Astrocyte (in vitro differentiated cells and primary cell): ENCODE measurements at regions not wholly inside any gene's neighbourhood (a gene's known extent, or its start where the extent isn't known, plus 50 kb on each side); places are given as distances from the start of the nearest gene placed in this dataset.

Source experiments
- DNase-seq: peaks from one replicate; pipeline ENCODE4 v3.0.0-alpha.2; 2010; ENCODE audit warnings: low read depth
- FAIRE-seq: peaks from 2 replicates; lab custom pipeline; 2011; peaks lifted over from hg19 to GRCh38; lab: Jason Lieb, UNC
- H2AFZ ChIP-seq: 2 replicates; pipeline ENCODE4 v1.6.0; 2012; ENCODE audit warnings: low read depth, low read length, inconsistent platforms
- H3K27ac ChIP-seq: 2 replicates; pipeline ENCODE4 v1.5.1; 2011; ENCODE audit warnings: low read depth, low read length, inconsistent platforms
- H3K27me3 ChIP-seq: 2 replicates; pipeline ENCODE4 v1.6.0; 2011; ENCODE audit warnings: low read length, inconsistent platforms; ENCODE audit not compliant: insufficient read depth
- H3K36me3 ChIP-seq: 2 replicates; pipeline ENCODE4 v1.5.1; 2011; ENCODE audit warnings: low read length, inconsistent platforms; ENCODE audit not compliant: insufficient read depth
- H3K4me1 ChIP-seq: 2 replicates; pipeline ENCODE4 v1.5.1; 2011; ENCODE audit warnings: low read length, inconsistent platforms; ENCODE audit not compliant: insufficient read depth
- H3K4me2 ChIP-seq: 2 replicates; pipeline ENCODE4 v1.6.0; 2012; ENCODE audit warnings: low read length, inconsistent platforms
- H3K4me3 ChIP-seq: 2 replicates; pipeline ENCODE4 v1.5.1; 2011; ENCODE audit warnings: low read depth, mild to moderate bottlenecking, low read length, inconsistent platforms; ENCODE audit not compliant: insufficient read depth
- H3K79me2 ChIP-seq: 2 replicates; pipeline ENCODE4 v1.6.0; 2012; ENCODE audit warnings: mild to moderate bottlenecking, low read length, inconsistent platforms; ENCODE audit not compliant: insufficient read depth
- H3K9ac ChIP-seq: 2 replicates; pipeline ENCODE4 v1.6.0; 2012; ENCODE audit warnings: mild to moderate bottlenecking, low read length, inconsistent platforms
- H3K9me3 ChIP-seq: 2 replicates; pipeline ENCODE4 v1.5.1; 2012; ENCODE audit warnings: low read depth, mild to moderate bottlenecking, low read length, inconsistent platforms; ENCODE audit not compliant: insufficient read depth
- H4K20me1 ChIP-seq: 2 replicates; pipeline ENCODE4 v1.6.0; 2012; ENCODE audit warnings: low read length, inconsistent platforms; ENCODE audit not compliant: insufficient read depth
- H3K27ac Mint-ChIP-seq: one replicate; pipeline ENCODE4 v1.8.0; 2021; ENCODE audit warnings: mild to moderate bottlenecking, mixed read lengths; ENCODE audit not compliant: unreplicated experiment
- H3K27me3 Mint-ChIP-seq: one replicate; pipeline ENCODE4 v1.8.0; 2021; ENCODE audit warnings: low read depth, mixed read lengths; ENCODE audit not compliant: unreplicated experiment
- H3K36me3 Mint-ChIP-seq: one replicate; pipeline ENCODE4 v1.8.0; 2021; ENCODE audit warnings: low read depth, mixed read lengths; ENCODE audit not compliant: unreplicated experiment
- H3K4me1 Mint-ChIP-seq: one replicate; pipeline ENCODE4 v1.8.0; 2021; ENCODE audit warnings: low read depth, mixed read lengths; ENCODE audit not compliant: unreplicated experiment
- H3K4me3 Mint-ChIP-seq: one replicate; pipeline ENCODE4 v1.8.0; 2021; ENCODE audit warnings: mild to moderate bottlenecking, moderate library complexity, mixed read lengths; ENCODE audit not compliant: unreplicated experiment
- H3K9me3 Mint-ChIP-seq: one replicate; pipeline ENCODE4 v1.8.0; 2021; ENCODE audit warnings: mild to moderate bottlenecking, mixed read lengths; ENCODE audit not compliant: unreplicated experiment
- CTCF ChIP-seq: IDR thresholded peaks from 2 replicates; pipeline ENCODE4 v1.5.1; 2011; ENCODE audit warnings: low read depth, mild to moderate bottlenecking, inconsistent platforms, low read length, moderate library complexity; ENCODE audit not compliant: insufficient read depth
- EZH2 ChIP-seq: IDR thresholded peaks from 2 replicates; pipeline ENCODE4 v1.6.1; 2012; ENCODE audit warnings: mild to moderate bottlenecking, low read length, inconsistent platforms; ENCODE audit not compliant: insufficient read depth

- H2AFZ ChIP-seq, result no peak overlapping the region
- H3K36me3 ChIP-seq, result no peaks in the 10 kb centered on the region
- no peaks in the 10 kb centered on the region for H3K79me2 ChIP-seq
- H3K4me1 Mint-ChIP-seq, result no peaks in the 10 kb centered on the region
- DNase-seq (no peak), FAIRE-seq (no peak)
- no peak overlapping the region for H3K4me3 Mint-ChIP-seq
- TF ChIP-seq EZH2, result no peak
- TF ChIP-seq CTCF, result no peak
- H3K27ac ChIP-seq, result no peak overlapping the region
- H3K36me3 Mint-ChIP-seq, result no peaks in the 10 kb centered on the region
- peaks cover 14% of the 10 kb centered on the region for H3K27me3 Mint-ChIP-seq
- H3K4me1 ChIP-seq, result peaks cover 2% of the 10 kb centered on the region
- H4K20me1 ChIP-seq, result no peaks in the 10 kb centered on the region
- no peaks in the 10 kb centered on the region for H3K27me3 ChIP-seq
- no peak overlapping the region for H3K27ac Mint-ChIP-seq
- H3K9me3 ChIP-seq, result peaks cover 6% of the 10 kb centered on the region
- H3K4me3 ChIP-seq, result no peak overlapping the region
- peaks cover 2% of the 10 kb centered on the region for H3K9me3 Mint-ChIP-seq
- no peak overlapping the region for H3K9ac ChIP-seq
- no peak overlapping the region for H3K4me2 ChIP-seq
Measured at GRCh38 chr2:239463541-239464165, 62.8 kb upstream of the HDAC4 start.

- Histone ChIP-seq H3K36me3 (no peaks in the 10 kb centered on the region), H2AFZ (no peak overlapping the region), H3K9ac (no peak overlapping the region), H3K4me3 (no peak overlapping the region), H3K27me3 (no peaks in the 10 kb centered on the region), H4K20me1 (no peaks in the 10 kb centered on the region), H3K4me2 (no peak overlapping the region), H3K27ac (no peak overlapping the region), H3K9me3 (peaks cover 6% of the 10 kb centered on the region), H3K79me2 (no peaks in the 10 kb centered on the region), H3K4me1 (peaks cover 2% of the 10 kb centered on the region)
- TF ChIP-seq CTCF (no peak), EZH2 (no peak)
- Mint-ChIP-seq H3K4me1 (no peaks in the 10 kb centered on the region), H3K27ac (no peak overlapping the region), H3K27me3 (peaks cover 18% of the 10 kb centered on the region), H3K36me3 (no peaks in the 10 kb centered on the region), H3K9me3 (peaks cover 2% of the 10 kb centered on the region), H3K4me3 (no peak overlapping the region)
- FAIRE-seq (no peak), DNase-seq (no peak)
Measured at GRCh38 chr2:239462671-239463506, 62.1 kb upstream of the HDAC4 start.

DNA sequence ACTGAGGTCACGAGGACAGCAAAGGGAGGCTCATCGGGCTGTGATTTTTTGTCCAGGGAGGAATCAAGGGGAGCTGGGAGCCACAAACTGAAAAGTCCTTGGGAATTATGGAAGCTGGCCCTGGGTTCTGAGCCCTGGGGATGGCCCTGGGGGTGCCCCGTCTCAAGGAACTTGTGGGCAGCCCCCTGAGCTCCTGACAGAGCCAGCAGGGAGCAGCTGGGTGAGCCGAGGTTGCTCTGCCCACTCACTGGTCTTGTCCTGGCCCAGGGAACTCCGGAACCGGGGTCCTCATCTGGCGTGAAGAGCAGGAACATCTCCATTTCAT lies 61.3 kb upstream of the HDAC4 start:
- FAIRE-seq, result no peak
- Mint-ChIP-seq H3K27me3 (peaks cover 18% of the 10 kb centered on the region), H3K9me3 (peaks cover 2% of the 10 kb centered on the region)

More for the DNA sequence above, 61.3 kb upstream of the HDAC4 start:
- H2AFZ ChIP-seq, result no peak overlapping the region
- H3K4me1 ChIP-seq, result peaks cover 2% of the 10 kb centered on the region
- H4K20me1 ChIP-seq, result no peaks in the 10 kb centered on the region
- H3K4me2 ChIP-seq, result no peak overlapping the region
- DNase-seq, result no peak
- H3K9me3 ChIP-seq, result peaks cover under 1% of the 10 kb centered on the region
- H3K27me3 ChIP-seq, result no peaks in the 10 kb centered on the region
- TF ChIP-seq EZH2 (no peak), CTCF (no peak)
- no peaks in the 10 kb centered on the region for H3K4me1 Mint-ChIP-seq
- no peak overlapping the region for H3K9ac ChIP-seq
- no peak overlapping the region for H3K4me3 ChIP-seq
- H3K27ac ChIP-seq, result no peak overlapping the region
- no peaks in the 10 kb centered on the region for H3K36me3 ChIP-seq
- H3K79me2 ChIP-seq, result no peaks in the 10 kb centered on the region
- no peak overlapping the region for H3K27ac Mint-ChIP-seq
- H3K36me3 Mint-ChIP-seq, result no peaks in the 10 kb centered on the region
- H3K4me3 Mint-ChIP-seq, result no peak overlapping the region
